GM19463 (cell line): ENCODE measurements at regions not wholly inside any gene's neighbourhood (a gene's known extent, or its start where the extent isn't known, plus 50 kb on each side); places are given as distances from the start of the nearest gene placed in this dataset.
A peak's percentile ranks its signal among the peaks of the same experiment; 100 is the strongest.
"Not testable (repeated sequence)": the region's sequence is repeated elsewhere in the genome, so short reads cannot be mapped to it uniquely, and the experiment has no call there.

Source experiments
- ATAC-seq: cut with Tn5 transposase; IDR thresholded peaks from one replicate; pipeline ENCODE4 v1.9.1; 2021; ENCODE audit warnings: mild to moderate bottlenecking, moderate library complexity; ENCODE audit not compliant: unreplicated experiment

- ATAC-seq: no peak
Measured at GRCh38 chr2:138213624-138214023, 249.4 kb downstream of the HNMT start.

- ATAC-seq: no peak
Measured at GRCh38 chr2:138215958-138216357, 251.7 kb downstream of the HNMT start.

GRCh38 chr2:138217975-138218374 lies 253.7 kb downstream of the HNMT start:
- ATAC-seq: no peak

GRCh38 chr2:138218397-138218796 lies 254.1 kb downstream of the HNMT start:
- ATAC-seq: no peak

- no peak for ATAC-seq
Measured at GRCh38 chr2:138219961-138220360, 255.7 kb downstream of the HNMT start.

GRCh38 chr2:138221358-138221757 lies 257.1 kb downstream of the HNMT start:
- no peak for ATAC-seq

GRCh38 chr2:138223319-138223718 lies 259.0 kb downstream of the HNMT start:
- ATAC-seq: no peak

GRCh38 chr2:138227195-138227594 lies 262.9 kb downstream of the HNMT start:
- no peak for ATAC-seq

GRCh38 chr2:138228101-138228500 lies 263.8 kb downstream of the HNMT start:
- no peak for ATAC-seq

GRCh38 chr2:138234265-138234664 lies 267.3 kb upstream of the SPOPL start:
- no peak for ATAC-seq

GRCh38 chr2:138235041-138235440 lies 266.5 kb upstream of the SPOPL start:
- no peak for ATAC-seq

- ATAC-seq: no peak
Measured at GRCh38 chr2:138236142-138236541, 265.4 kb upstream of the SPOPL start.

GRCh38 chr2:138237667-138238384 lies 263.7 kb upstream of the SPOPL start:
- no peak for ATAC-seq

GRCh38 chr2:138238908-138239307 lies 262.7 kb upstream of the SPOPL start:
- peak; percentile 65 for ATAC-seq

- ATAC-seq: no peak
Measured at GRCh38 chr2:138239902-138240491, 261.6 kb upstream of the SPOPL start.

GRCh38 chr2:138243372-138243771 lies 258.2 kb upstream of the SPOPL start:
- ATAC-seq: no peak

GRCh38 chr2:138244501-138244925 lies 257.1 kb upstream of the SPOPL start:
- no peak for ATAC-seq

GRCh38 chr2:138245310-138245709 lies 256.3 kb upstream of the SPOPL start:
- no peak for ATAC-seq

- ATAC-seq: no peak
Measured at GRCh38 chr2:138247302-138247701, 254.3 kb upstream of the SPOPL start.

- no peak for ATAC-seq
Measured at GRCh38 chr2:138249207-138249606, 252.4 kb upstream of the SPOPL start.

GRCh38 chr2:138250843-138251320 lies 250.7 kb upstream of the SPOPL start:
- not testable (repeated sequence) for ATAC-seq

GRCh38 chr2:138252587-138252986 lies 249.0 kb upstream of the SPOPL start:
- no peak for ATAC-seq

- no peak for ATAC-seq
Measured at GRCh38 chr2:138255670-138256069, 245.9 kb upstream of the SPOPL start.
